Thyroid gland (tissue), 4 donors: ENCODE measurements at regions not wholly inside any gene's neighbourhood (a gene's known extent, or its start where the extent isn't known, plus 50 kb on each side); places are given as distances from the start of the nearest gene placed in this dataset.
A peak's percentile ranks its signal among the peaks of the same experiment; 100 is the strongest.

Source experiments
- DNase-seq, 2 donors: peaks; one replicate each; pipeline ENCODE4 v3.0.0-alpha.2; 2019
- H3K27ac ChIP-seq, 3 donors: fragments of 200-600 bp; sonication (generic); 1 replicate in 2 of 3; 2 replicates in 1 of 3; pipeline ENCODE4 v1.5.1; 2016 to 2019; ENCODE audit warnings: mild to moderate bottlenecking in 1 of 3, moderate library complexity in 1 of 3
- H3K27me3 ChIP-seq: fragments of 200-600 bp; sonication (generic); one replicate; pipeline ENCODE4 v1.5.1; 2019
- H3K36me3 ChIP-seq, 2 donors: fragments of 200-600 bp; sonication (generic); one replicate each; pipeline ENCODE4 v1.5.1; 2016 to 2019
- H3K4me1 ChIP-seq, 2 donors: fragments of 200-600 bp; sonication (generic); one replicate each; pipeline ENCODE4 v1.5.1; 2017 to 2019
- H3K4me3 ChIP-seq, 3 donors: fragments of 200-600 bp; sonication (generic); replicated peaks in 1 of 3; 1 replicate in 2 of 3; 2 replicates in 1 of 3; pipeline ENCODE4 v1.5.1; 2016; ENCODE audit warnings: mild to moderate bottlenecking in 1 of 3
- H3K9me3 ChIP-seq: fragments of 200-600 bp; sonication (generic); one replicate; pipeline ENCODE4 v1.5.1; 2017
- POLR2A ChIP-seq, 2 donors: fragments of 450-650 bp; IDR thresholded peaks; one replicate each; pipeline ENCODE4 v1.6.1; 2017; ENCODE audit warnings: antibody characterized with exemption in 2 of 2, mild to moderate bottlenecking in 2 of 2, moderate library complexity in 1 of 2
- WGBS, 2 donors: methylation state at CpG; one replicate each; pipeline ENCODE4 v1.1.5; 2017; 5-methylcytosine and 5-hydroxymethylcytosine counted together
- intact Hi-C: fragments of 100-400 bp; cut with DNase I; formaldehyde crosslinking; loops from one replicate; pipeline ENCODE4 v1.15.1; 2023
- TF ChIP-seq, protein P1 (sequence below), 6 experiments: fragments of 200-600 bp in 3 of 6; fragments of 450-650 bp in 3 of 6; sonication (generic) in 3 of 6; IDR thresholded peaks; one replicate each; pipeline ENCODE4 v1.5.1; 2016 to 2019; ENCODE audit warnings: antibody characterized with exemption in 6 of 6, mild to moderate bottlenecking in 2 of 6, inconsistent platforms in 1 of 6, moderate library complexity in 1 of 6

DNA sequence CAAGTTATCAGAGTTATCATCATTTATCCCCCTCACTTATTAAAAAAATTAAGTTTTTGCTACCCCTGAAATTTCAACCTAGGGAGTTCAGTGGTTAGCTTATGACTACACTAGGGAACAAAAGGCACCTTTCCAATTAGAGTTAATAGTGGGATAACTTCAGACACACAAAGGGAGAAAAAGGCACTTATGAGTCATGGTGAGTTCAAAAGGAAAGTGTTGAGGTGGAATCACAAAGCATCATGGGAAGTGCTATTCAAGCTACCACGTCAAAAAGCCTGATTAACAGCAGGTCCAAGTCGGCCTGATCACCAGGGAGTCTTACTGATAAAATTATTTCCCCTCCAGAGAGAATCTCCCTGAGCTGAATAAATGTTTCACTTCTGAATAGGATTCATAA lies 165.7 kb downstream of the C7orf25 start:
- WGBS, 2 donors = 65 to 75% methylated on average over 2 of the region's 2 CpGs
- no peaks in the 10 kb centered on the region for H3K36me3 ChIP-seq
- no peaks in the 10 kb centered on the region for H3K27me3 ChIP-seq
- intact Hi-C loops = no loop called here
- TF ChIP-seq, protein P1, sequence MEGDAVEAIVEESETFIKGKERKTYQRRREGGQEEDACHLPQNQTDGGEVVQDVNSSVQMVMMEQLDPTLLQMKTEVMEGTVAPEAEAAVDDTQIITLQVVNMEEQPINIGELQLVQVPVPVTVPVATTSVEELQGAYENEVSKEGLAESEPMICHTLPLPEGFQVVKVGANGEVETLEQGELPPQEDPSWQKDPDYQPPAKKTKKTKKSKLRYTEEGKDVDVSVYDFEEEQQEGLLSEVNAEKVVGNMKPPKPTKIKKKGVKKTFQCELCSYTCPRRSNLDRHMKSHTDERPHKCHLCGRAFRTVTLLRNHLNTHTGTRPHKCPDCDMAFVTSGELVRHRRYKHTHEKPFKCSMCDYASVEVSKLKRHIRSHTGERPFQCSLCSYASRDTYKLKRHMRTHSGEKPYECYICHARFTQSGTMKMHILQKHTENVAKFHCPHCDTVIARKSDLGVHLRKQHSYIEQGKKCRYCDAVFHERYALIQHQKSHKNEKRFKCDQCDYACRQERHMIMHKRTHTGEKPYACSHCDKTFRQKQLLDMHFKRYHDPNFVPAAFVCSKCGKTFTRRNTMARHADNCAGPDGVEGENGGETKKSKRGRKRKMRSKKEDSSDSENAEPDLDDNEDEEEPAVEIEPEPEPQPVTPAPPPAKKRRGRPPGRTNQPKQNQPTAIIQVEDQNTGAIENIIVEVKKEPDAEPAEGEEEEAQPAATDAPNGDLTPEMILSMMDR (IDR thresholded peaks at IDR 0.05) = no peak
- TF ChIP-seq POLR2A (IDR thresholded peaks at IDR 0.05) = no peak
- DNase-seq = no peak
- H3K4me3 ChIP-seq = no peak overlapping the region
- no peaks in the 10 kb centered on the region for H3K4me1 ChIP-seq
- H3K9me3 ChIP-seq = no peaks in the 10 kb centered on the region
- H3K27ac ChIP-seq = no peak overlapping the region

DNA sequence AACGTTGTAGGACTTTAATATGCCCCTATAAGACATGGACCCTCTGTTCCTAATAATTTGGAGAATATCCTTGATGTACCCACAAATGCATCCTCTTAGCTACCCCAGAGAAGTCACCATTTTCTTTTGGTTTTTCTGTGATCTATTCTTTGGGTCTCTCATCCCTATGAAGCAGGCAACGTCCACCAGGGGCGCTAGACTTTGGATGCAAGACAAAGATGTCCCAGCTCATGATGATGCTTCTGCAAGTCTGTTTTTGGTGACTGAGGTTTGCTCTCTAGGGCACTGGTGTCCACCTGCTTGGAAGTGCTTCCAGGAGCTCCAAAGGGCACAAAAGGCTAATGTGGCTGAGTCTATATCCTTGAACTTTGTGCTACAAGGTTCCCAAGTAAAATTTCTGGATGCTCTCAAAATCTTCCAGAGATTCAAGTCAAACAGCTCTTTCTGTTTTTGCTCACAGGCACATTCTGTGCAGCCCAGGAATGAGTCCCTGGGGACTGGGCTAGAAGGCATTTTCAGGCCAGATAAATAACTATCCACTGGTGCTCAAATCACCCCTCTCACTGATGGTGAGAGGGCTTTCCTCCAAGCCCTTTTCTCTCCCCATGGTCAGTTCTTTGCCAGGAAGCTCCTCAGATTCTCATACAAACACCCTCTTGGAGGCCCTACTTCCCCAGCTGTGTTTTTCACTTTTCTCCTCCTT lies 166.4 kb downstream of the C7orf25 start:
- Histone ChIP-seq H3K4me1 (no peaks in the 10 kb centered on the region), H3K27ac (no peak overlapping the region), H3K9me3 (no peaks in the 10 kb centered on the region), H3K36me3 (no peaks in the 10 kb centered on the region), H3K4me3 (no peak overlapping the region), H3K27me3 (no peaks in the 10 kb centered on the region)
- DNase-seq = peak; percentile 29 to 37
- intact Hi-C loops = no loop called here
- 26 to 27% methylated on average over 3 of the region's 3 CpGs for WGBS, 2 donors
- TF ChIP-seq POLR2A (IDR thresholded peaks at IDR 0.05) = no peak
- TF ChIP-seq, protein P1 (IDR thresholded peaks at IDR 0.05) = peak in 3 of 6 experiments; percentile 10 to 54 (median 18)

DNA sequence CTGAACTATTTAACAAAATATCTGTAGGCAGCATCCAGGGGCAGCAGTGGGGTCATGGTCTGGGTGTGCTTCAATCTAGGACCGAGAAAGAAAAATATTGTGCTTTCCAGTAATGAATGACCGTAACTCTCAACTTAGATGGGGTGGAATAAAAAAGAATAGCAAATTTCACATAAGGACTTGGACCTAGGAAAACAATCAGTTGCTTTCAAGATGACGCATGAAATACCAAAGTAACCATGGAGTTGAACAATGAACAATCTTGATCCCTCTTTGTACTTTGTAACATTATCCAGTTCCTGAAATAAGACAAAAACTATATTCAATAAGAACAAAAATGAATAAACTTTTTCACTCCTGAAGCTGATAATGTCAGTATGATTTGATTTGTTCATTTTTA lies 167.1 kb downstream of the C7orf25 start:
- DNase-seq = no peak
- no peak overlapping the region for H3K27ac ChIP-seq
- TF ChIP-seq, protein P1 (IDR thresholded peaks at IDR 0.05) = no peak
- TF ChIP-seq POLR2A (IDR thresholded peaks at IDR 0.05) = no peak

DNA sequence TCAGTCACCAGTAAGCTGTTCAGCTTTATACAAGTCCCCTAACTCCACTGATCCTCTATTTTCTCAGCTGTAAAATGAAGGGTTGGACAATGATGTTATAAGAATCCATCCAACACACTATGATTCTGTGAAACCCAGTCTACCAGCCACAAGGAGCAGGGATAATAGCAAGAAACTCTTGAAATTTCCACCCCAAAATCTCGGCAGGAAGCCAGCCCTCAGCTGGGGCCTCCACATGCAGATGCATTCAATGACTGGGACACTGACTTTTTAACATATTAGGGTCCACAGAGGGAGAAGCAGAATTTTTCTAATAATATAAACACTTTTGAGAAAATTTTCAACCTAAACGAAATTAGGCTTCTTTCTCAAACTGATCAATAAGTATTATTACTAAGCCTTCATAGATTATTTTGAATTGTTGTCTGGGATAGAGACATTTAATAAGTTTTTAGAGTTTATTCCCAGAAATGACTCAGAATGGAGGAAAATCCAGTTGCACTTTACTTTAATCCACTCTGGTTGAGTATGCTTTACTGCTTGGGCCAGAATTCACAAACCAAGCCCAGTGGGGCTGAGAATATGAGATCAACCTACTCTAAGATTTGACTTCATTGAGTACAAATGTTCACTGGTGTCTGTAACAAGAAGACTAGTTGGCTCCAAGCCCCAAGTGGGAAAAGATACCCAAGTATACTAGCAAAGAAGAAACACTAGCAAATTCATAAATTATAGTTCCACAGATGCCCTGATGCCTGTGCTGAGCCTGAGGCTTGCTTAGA lies 168.6 kb downstream of the C7orf25 start:
- intact Hi-C loops = no loop called here
- TF ChIP-seq, protein P1 (IDR thresholded peaks at IDR 0.05) = no peak
- no peak for TF ChIP-seq POLR2A (IDR thresholded peaks at IDR 0.05)
- peaks cover 0 to under 1% of the 10 kb centered on the region in 2 donors for H3K4me1 ChIP-seq
- no peaks in the 10 kb centered on the region for H3K9me3 ChIP-seq
- WGBS, 2 donors = 65 to 77% methylated on average over 2 of the region's 2 CpGs
- no peak overlapping the region for H3K4me3 ChIP-seq
- H3K27ac ChIP-seq = no peak overlapping the region
- H3K36me3 ChIP-seq = no peaks in the 10 kb centered on the region
- DNase-seq = no peak
- no peaks in the 10 kb centered on the region for H3K27me3 ChIP-seq

More for the DNA sequence above, 167.1 kb downstream of the C7orf25 start:
- no peaks in the 10 kb centered on the region for H3K36me3 ChIP-seq
- intact Hi-C loops = no loop called here
- no peaks in the 10 kb centered on the region for H3K27me3 ChIP-seq
- no peak overlapping the region for H3K4me3 ChIP-seq
- H3K4me1 ChIP-seq = no peaks in the 10 kb centered on the region
- H3K9me3 ChIP-seq = no peaks in the 10 kb centered on the region
- WGBS, 2 donors = 63 to 70% methylated on average over 3 of the region's 3 CpGs

- Histone ChIP-seq H3K27me3 (no peaks in the 10 kb centered on the region), H3K9me3 (no peaks in the 10 kb centered on the region), H3K4me1 (peaks cover 0 to 10% of the 10 kb centered on the region in 2 donors), H3K4me3 (no peak overlapping the region), H3K36me3 (no peaks in the 10 kb centered on the region), H3K27ac (no peak overlapping the region)
- no peak for DNase-seq
- TF ChIP-seq POLR2A (IDR thresholded peaks at IDR 0.05) = no peak
- TF ChIP-seq, protein P1 (IDR thresholded peaks at IDR 0.05) = no peak
- intact Hi-C loops = no loop called here
- 68 to 75% methylated on average over 3 of the region's 3 CpGs for WGBS, 2 donors
Measured at GRCh38 chr7:42742318-42742717, 169.6 kb downstream of the C7orf25 start.
